GM21529 (cell line): ENCODE measurements at regions not wholly inside any gene's neighbourhood (a gene's known extent, or its start where the extent isn't known, plus 50 kb on each side); places are given as distances from the start of the nearest gene placed in this dataset.

Source experiments
- ATAC-seq: cut with Tn5 transposase; IDR thresholded peaks from one replicate; pipeline ENCODE4 v1.9.1; 2021; ENCODE audit not compliant: unreplicated experiment

DNA sequence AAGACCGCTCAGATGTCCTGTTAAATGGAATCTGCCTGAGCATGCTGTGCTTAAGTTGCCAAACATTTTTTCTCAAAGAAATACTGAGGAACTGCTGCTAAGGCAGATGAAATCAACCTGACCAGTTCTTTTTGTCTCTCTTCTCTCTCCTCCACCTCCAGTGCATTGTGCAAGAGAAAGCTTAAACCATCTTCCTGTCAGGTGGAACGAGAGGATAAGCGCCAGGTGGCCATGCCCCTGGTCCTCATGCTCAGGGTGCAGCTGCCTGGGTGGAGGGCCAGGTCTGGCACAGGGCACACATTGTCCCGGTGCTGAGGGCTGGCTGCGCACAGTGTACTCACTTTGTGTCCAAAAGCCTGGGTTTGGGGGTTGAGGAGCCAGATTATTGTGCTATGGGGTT, 176.2 kb upstream of the TP63 start:
- ATAC-seq = no peak

DNA sequence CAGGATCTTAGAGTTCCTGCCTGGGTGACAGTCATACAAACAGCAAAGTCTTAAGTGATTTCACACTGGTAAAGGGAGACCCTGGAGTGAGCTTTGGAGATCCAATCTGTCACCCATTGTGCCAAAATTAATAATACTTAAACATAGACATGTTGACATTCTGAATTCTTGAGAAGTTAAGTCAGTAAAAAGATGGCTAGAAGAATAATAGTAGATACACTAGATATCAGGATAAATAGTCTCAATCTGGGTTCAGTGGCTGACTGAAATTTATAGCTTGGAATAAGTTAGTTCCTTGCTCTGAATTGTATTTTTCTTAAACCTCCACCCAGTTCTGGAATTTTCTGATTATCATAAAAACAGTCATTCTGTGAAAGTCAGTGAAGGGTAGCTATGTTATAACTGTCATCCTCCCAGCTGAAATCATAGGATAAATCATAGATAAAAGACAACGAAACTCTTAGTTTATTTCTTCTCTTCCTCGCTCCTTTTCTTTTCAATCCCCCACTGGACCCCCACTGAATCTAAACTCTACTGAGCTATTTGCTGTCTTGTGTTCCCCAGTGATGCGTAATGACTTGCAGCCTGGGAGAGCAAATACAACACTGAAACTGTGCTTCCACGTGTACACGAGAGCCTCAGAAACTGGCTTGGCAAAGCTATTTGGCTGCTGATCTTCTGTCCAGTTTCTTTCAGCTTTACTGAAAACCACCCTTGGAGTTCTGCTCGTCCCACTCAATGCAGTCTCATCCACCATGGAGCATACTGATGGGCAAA, 175.4 kb upstream of the TP63 start:
- no peak for ATAC-seq

- ATAC-seq = no peak
These were observed 174.0 kb upstream of the TP63 start for GRCh38 chr3:189457201-189457607.

GRCh38 chr3:189457631-189458412, 173.4 kb upstream of the TP63 start:
- ATAC-seq = no peak

- no peak for ATAC-seq
These were observed 172.7 kb upstream of the TP63 start for GRCh38 chr3:189458528-189458927.

DNA sequence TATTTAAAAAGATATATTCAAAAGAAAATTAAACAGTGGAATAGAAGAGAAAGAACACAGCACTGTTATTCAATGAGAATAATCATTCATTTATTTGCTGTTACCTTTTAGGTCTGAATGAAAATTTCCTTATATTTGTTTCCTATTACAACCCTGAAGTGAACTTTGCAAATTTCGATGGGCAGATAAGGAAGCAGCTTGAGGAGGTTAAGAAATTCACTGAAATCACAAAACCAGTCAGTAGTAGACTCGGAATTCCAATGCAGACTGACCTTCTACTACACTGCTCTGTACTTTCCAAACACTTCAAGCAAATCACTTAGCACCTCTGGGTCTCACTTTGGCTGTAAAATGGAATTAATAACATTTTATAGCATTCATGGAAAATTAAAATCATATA, 172.0 kb upstream of the TP63 start:
- ATAC-seq = no peak

DNA sequence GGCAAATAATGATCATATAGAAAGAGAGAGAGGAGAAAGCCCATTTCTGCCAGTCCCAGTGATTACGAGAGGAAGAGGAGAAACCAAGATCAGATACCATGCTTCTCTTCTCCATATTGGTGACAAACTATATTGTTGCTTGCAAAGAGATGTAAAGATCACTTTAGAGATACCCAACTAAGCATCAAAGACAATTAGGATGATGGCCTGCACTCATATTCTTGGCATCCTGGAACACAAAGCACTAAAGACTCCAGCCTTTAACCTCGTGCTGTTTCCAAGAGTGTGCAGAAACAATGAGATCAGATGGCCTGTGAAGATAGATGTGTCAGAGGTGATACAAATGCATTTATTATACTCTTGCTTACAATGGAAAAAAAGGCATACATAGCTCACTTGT, 170.7 kb upstream of the TP63 start:
- ATAC-seq = no peak

DNA sequence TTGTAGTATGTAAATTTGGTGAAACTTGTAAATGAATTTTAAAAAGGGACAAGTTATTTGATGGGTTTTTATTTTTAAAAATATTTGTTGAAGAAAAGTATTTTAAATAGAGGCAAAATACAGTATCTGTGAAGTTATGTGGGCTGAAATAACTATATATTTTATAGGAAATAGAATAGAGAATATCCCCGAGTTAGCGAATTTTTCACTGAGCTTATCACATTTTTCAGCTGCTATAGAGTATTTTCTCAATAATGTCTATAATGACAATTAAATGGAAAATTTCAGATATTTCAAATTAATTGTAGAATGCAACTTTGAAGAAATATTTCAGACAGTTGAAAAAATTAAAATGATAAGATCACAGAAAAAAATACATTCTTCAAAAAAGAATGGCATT, 166.4 kb upstream of the TP63 start:
- no peak for ATAC-seq

- ATAC-seq = no peak
These were observed 165.2 kb upstream of the TP63 start for GRCh38 chr3:189466004-189466403.

GRCh38 chr3:189467451-189467850, 163.7 kb upstream of the TP63 start:
- no peak for ATAC-seq

GRCh38 chr3:189474944-189475343, 156.2 kb upstream of the TP63 start:
- no peak for ATAC-seq

DNA sequence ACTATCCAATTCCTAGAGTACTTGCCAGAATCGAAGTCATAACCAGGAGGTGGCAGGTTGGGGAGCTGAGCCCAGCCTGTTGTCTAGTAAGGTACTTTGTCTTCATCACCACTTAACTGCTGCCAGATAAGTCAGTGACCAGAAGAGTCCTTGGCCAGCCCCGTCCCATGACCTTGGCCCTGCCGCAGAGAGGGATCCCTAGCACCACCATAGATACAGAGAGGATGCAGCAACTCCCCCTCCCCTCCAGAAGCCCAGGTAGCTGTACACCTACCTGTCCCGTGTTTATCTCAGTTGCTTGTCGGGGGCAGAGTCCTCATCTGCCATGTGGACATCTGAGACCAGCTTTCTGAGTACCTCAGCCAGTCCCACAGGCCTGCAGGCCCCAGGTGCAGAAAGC, 153.6 kb upstream of the TP63 start:
- no peak for ATAC-seq

DNA sequence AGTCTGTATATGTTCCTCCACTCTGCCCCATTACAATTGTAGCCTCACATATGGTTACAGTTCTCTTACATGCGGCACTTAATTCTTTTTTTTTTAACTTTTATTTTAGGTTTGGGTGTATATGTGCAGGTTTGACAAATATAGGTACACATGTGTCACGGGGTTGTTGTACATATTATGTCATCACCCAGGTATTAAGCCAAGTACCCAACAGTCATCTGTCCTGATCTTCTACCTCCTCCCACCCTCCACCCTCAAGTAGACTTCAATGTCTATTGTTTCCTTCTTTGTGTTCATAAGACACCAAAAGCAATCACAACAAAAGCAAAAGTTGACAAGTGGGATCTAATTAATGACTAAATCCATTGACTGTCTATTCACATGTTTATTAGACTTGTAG, 144.6 kb upstream of the TP63 start:
- no peak for ATAC-seq

GRCh38 chr3:189488241-189488767, 142.9 kb upstream of the TP63 start:
- no peak for ATAC-seq

DNA sequence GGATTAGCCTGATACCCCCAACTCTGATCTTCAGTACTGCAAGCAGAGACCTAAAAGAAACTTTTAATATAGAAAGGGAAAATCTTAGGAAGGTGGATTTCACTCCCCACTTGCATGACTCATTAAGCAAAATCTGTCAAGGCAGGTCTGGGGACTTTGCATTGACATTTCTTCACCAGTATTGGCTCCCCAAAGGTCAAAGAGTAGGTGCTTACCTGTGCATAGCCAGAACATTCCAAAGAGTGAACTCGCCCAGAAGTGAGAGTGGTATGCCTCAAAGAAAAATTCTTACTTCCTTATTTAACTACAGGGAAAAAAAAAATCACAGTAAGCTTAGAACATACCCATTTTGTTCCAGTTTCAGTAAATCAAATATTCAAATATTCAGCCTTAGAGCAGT, 140.9 kb upstream of the TP63 start:
- no peak for ATAC-seq

DNA sequence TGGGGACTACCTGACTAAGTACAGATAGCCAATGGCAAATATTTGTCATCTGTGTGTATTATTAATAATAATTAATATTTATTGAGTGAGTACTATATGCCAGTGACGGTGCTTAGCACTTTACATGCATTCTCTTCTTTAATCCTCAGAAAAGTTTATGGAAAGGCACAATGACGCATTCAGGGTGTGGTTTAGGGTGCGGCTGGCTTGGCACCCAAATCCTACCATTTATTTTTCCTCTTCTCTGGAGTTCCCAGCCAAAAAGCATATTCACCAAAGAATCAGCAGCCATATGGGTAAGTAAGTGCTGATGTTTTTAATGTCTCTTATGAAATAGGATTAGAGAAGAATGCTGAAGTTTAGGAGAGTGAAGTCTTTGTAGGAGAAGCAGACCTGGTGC, 140.4 kb upstream of the TP63 start:
- no peak for ATAC-seq

DNA sequence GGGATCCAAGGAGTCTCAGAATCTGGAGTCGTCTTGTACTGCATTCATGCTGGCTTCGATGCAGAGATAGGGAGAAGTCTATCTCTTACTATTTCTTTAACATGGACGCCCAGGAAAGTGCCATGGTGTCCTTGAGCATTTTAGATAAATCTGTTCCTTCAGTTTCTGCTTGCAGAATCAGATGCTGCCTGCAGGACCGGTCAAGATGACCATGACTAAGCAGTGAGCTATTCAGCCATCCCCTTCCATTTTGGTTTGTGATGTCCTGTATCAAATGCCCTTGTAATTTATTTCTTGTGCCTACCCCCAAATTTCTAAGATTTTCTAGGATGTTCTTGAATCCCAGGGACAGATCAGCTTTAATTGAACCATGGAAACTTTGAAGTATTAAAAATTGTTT, 139.4 kb upstream of the TP63 start:
- ATAC-seq = no peak

DNA sequence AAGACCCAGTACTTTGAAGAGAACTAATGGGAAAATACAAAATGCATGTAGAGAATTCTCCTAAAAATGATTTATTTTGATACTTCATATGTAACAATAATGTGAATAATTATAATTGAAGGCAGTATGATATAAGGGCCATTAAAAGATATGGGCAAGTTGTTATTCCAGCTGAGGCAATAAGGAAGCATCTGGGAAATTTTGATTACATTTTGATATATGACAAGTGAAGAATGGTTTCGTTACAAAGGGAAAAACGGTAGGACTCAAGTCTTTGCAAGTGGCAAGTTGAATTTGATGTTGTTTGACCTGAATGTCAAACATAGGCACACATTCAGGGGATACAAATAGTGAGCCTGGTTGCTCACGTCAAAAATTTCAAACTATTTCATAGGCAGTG, 137.9 kb upstream of the TP63 start:
- ATAC-seq = no peak

DNA sequence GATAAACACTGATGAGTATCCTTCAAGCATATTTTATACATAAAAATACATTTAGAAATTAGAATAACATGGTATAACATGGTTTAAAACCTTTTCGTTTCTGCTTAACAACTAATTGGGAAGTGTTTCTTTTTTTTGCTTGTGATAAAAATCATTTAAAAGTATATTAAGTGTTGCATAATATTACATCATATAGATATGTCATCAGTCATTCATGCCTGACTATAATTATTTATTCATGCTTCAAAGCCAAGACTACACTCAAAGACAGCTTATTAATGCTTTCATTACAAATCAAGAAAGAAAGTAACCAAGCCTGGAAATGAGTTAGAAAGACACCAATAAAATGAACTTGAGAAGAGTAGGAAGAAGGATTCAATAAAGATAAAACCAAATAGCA, 136.6 kb upstream of the TP63 start:
- ATAC-seq = no peak

GRCh38 chr3:189496375-189497138, 134.6 kb upstream of the TP63 start:
- ATAC-seq = no peak

DNA sequence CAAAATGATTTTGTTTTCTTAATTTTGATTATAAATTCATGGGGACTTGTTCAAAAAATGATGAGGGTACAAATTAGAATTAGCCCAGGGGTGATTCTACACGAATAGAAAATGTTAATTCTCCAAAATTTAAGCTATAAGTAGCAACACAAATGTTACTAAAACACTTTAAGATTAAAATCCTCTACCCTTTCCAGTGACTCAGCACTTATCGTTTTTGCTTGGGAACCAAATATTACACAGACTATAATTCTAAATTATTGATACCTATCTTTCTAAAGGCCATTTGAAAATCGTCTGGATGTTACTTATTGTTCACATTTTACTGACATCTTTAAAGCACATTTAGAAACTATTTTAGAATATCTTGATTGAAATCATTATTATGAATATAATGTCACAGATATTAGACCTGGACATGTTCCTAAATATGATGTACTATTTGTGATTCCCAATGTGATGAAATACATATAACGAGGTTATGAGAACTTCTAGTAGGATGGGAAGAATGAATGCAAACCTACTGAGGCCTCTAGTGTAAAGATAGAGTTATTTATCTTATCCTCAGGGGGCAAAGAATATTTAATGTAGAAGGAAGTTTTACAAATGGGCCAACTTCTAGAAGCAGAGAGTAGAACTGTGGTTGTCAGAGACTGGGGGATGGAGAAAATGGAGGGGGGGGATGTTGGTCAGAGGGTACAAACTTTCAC, 132.0 kb upstream of the TP63 start:
- no peak for ATAC-seq
